HG03469 (cell line): ENCODE measurements at regions not wholly inside any gene's neighbourhood (a gene's known extent, or its start where the extent isn't known, plus 50 kb on each side); places are given as distances from the start of the nearest gene placed in this dataset.

Experiments
- ATAC-seq: cut with Tn5 transposase; IDR thresholded peaks from one replicate; pipeline ENCODE4 v1.9.1; 2021; ENCODE audit warnings: mild to moderate bottlenecking, moderate library complexity, moderate number of reproducible peaks; ENCODE audit not compliant: unreplicated experiment

DNA sequence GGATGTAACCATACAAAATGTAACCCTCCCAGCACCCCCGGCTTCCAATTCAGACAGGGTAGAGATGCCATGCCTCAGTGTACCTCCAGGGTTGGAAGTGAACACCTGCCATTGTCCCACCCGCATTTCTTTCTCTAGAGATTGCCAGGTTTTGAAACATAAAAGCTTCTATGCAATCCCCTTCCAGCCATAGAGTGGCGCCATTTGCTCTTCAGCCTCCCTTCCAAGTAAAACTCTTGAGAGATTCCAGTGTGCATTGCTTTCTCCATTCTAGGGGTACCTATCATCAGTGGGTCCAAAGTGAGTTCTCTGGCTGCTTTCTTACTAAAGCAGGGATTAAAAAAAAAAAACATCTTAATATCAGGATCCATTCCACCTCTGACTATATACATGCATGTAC is 133.1 kb upstream of the RPL38 start:
- no peak for ATAC-seq

DNA sequence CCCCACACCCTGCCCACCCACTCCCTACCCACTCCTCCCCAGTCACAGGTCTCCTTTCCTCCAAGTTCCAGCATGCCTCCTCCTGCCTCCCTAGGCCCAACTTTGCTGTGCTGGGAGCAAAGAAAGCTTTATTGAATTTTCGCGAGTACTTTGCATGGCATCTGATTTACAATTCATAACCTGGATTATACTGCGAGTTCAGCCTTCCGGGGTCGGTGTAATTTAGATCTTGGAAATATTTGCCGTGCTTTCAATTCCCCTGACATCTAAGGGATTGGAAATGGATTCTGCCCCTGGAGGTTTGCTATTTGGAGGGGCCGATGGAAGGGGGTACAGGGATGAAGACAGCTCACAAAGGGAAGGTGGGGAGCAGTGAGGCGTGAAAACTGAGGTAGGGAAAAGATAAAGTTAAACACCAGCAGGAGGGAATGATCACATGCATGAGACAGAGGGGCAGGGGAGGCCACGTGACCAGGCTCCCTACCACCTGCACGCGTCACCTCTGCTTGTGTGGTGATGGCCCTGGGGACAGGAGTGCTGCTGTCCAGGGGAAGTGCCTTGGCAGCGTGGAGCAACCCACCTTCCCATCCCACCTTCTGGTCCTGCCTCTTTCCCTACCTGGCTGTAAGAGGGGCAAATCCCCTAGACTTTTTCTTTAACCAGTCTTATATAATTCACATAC is 132.3 kb upstream of the RPL38 start:
- no peak for ATAC-seq

DNA sequence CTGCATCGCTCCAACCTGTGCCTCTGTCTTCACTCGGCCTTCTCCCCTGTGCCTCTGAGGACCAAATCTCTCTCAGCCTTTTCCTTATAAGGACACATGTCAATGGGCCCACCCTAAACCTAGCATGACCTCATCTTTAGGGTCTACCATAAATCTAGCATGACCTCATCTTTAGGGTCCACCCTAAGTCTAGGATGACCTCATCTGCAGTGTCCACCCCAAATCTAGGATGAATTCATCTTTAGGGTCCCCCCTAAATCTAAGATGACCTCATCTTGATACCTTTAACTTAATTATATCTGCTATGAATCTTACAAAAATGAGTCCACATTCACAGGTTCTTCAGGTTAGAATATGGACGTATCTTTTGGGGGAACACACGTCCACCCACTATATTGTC is 131.1 kb upstream of the RPL38 start:
- ATAC-seq: no peak

DNA sequence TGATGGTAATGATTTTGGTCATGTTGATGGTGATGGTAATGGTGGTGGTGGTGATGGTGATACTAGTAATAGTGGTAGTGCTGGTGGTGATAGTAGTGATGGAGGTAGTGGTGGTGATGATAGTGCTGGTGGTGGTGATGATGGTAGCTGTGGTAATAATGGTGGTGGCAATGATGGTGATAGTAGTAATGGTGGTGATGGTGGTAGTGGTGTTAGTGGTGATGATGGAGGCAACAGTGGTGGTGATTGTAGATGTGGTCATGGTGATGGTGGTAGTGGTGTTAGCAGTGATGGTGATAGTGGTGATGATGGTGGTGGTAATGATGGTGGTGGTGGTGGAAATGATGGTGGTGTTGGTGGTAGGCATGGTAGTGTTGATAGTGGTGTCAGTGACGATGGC is 127.0 kb upstream of the RPL38 start:
- ATAC-seq: no peak

DNA sequence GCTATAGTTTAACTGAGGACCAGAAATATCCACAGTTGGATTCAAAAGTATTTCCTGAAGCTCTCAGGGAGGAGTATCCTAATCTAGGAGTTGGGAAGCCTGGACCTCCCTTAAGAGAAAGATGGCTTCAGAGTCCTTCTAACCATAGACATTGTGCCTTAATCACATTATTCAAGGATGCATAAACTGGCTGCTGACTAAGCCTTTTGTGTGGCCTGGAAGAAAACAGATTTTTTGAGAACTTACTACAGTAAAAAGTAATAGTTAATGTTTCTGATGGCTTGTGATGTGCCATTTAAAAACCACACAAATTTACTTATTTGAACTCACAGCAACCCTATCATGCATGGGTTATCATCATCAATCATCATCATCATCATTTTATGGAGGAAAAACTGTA is 126.2 kb upstream of the RPL38 start:
- ATAC-seq: no peak

DNA sequence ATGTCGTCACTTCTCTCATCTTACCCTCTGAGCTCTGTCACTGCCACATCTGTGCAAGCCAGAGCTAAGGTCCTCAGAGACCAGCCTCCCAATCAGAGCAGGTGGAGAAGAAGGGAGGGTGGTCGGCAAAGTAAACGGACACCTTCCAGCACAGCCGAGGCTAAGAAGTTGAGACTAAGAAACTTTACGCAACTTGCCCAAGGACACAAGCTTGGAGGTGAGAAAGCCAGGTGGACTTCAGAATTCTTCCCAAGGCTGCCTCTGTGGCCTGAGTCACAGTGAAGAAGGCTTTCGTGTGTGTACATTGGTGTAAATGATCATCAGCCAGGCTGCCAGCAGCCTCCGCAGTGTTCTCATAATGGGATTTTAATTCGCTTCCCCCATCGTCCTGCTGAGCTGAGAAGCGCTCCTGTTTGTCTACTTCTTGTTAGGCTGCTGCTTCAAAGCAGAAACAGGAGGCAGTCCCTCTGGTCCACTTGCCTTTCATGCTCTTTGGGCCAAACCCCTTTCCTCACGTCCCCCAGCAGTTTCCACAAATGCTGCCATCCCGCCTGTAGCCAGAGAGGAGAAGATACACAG is 125.0 kb upstream of the RPL38 start:
- no peak for ATAC-seq

DNA sequence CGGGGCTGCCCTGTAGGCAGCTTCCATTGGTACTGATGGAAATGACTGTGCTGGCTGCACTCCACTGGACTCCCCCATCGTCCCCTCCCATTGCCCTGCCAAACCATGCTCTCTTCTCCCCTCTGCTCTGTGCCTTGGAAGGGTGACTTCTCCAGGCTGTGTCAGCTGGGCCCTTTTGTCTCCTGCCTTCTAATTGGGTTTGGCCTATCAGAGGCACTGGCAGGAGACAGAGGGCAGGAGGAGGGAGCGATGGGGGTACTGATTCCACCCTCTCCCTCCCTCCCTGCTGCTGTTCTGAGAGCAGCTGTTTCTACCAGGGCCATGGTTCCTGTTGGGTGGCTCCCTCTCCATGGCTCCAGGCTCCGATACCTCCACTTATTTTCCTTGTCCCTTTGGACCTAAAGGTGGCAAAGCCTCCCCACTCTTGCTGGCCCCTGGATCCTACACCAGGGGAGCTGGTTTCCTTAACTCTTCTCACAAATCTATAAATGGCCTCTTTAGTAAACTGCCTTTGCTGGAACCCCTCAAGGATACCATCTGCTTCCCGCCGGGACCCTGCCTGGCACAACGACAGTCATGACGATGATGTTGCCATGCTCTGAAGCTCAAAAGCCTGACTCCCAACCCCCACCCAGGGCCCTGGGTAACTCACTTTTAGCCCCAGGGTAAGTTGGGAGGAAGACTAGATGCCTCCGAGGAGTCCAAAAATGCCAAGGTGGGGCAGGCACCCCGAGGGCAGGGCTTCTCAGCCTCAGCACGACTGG is 123.8 kb upstream of the RPL38 start:
- no peak for ATAC-seq

DNA sequence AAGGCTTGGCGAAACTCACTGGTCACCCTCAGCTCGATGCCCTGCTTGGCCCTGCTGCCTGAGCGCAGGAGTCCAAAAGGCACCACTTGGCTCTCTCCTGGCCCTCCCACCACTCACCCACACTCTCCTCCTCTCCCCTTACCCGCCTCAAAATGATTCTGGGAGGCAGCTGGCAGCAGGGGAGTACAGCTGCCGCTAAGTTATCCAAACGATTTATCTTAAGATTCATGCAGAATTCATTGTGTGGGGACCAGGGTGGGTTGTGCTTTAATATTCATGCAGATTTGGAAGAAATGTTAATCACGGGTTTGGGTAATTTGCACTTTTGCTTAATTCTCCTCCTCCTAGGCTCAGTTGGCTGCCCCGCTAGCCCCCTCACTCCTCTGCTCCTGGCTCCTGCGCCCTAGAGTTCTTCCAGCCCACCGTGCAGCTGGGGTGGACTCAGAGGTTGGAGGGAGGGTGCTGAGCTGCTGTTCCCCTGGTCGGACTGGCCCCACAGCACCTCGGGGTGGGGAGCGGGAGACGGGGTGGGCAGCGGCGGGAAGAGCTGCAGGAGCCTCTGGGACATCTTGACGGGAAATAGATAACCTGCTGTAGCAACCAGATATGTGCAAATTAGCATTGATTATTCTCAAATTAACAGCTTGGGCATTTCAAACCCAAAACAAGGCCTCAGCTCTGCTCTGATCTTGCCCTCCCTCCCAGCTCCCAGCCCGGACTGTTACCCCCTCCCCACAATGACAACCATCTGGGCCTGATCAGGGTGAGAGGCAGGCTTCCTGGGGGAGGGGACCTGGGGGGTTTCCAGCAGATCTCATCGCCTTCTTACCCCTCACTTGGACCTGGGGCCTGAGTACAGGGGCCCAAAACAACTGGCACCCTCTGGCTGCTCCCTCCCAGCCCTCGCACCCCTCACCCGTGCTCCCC is 122.6 kb upstream of the RPL38 start:
- no peak for ATAC-seq

DNA sequence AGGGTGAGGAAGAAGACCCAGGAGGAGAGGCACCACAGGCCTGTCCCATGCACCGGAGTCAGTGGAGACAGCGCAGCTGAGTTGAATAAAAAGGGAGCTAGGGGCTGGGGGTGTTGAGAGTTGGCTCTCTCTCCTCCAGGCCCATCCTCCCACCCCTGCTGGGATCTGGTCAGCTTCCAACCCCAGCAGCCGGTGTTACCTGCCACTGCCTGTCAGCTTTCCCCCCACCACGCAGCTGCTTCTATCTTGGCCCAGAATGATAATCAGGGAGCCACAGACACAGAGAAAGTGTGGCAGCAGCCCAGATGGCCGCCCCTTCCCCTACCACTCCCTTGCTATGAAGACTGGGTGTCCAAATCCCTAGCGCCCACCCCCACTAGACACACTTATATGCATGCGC is 120.6 kb upstream of the RPL38 start:
- ATAC-seq: no peak

DNA sequence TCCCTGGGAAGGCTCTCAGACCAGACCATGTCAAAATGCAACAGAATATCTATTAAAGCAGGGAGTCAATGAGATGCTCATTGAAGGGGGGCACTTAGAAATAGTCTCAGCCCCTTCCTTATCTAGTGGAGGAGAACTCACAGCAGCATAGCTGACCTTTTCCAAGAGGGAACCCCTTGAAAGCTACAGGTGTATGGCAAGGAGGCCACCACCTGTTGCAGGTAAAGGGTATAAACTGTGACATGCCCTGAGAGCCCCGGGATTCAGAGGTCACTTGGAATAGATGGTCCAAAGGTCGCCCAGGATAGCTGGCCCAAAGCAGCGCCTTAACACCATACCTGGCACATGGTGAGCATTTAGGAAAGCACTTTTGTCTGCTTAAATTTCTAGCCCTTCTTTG is 120.2 kb upstream of the RPL38 start:
- no peak for ATAC-seq

DNA sequence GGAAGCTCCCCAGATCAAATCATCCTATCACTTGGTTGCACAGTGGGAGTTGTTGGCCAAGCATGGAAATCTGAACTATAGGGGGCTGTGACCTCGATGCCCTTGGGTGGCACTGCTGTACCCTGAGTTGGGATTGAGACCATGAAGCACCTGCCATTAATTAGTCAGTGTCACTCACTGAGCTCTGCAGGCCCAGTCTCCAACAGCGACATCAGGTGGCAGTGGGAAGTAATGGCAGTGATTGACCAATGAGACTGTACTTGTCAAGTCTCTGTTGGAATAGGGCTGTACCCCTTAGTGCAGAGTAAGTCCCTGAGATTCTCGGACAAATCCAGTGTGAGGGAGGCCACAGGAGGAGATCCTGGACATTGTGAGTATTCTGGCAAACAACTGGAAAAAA is 118.0 kb upstream of the RPL38 start:
- ATAC-seq: no peak

DNA sequence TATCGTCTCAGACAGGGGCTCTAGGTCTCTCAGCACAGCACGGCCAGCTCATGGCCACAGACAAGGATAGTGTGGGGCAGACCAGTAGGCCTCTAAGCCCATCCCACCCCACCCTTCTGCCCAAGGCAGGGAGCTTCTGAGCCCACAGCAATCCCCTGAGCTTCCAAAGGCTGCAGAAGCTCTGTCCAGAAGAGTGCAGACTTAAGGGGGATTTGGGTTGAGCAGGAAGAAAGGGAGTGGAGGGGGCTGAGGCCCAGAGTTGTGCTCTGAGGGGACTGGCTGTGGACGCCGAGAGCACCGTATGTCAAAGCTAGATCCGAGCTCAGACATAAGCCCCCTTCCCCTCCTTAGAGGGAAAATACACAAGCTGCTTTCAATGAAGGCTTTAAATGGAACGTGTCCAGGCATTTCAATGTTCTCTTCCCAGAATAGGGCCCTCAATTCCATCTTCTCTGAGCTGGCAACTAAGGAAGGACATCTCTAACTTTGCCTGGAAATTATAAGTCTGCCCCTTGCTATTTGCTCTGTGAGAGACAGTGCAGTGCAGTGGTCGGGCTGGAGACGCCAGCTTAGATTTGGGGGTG is 116.4 kb upstream of the RPL38 start:
- no peak for ATAC-seq

DNA sequence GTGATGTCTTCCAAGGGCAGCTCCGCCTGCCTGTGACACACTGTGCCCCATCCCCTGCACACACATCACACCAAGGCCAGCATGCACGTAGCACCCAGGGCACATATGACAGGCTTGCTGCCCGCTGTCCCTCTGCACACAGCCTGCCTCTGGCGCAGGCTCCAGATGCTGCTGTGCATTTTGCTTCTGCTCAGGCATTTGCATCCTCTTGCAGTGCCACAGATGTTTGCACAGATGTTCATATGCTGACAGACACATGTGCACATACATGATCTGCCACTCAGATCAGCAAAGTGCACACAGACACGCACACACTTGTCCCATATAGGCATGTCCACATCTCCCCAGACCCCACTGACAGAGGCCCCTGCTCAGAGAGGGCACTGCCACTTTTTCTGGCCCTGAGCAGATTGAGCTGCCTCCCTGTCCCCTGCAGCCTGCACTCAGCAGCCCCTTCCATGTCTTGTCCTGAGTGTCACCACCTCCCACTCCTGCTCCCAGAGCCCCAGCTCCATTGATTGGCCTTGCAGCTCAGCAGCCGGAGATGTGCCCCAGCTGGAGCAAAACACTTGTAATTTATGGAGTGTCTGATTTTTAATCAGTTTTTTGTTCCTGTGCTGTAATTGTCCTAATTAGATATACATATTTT is 115.1 kb upstream of the RPL38 start:
- ATAC-seq: no peak

DNA sequence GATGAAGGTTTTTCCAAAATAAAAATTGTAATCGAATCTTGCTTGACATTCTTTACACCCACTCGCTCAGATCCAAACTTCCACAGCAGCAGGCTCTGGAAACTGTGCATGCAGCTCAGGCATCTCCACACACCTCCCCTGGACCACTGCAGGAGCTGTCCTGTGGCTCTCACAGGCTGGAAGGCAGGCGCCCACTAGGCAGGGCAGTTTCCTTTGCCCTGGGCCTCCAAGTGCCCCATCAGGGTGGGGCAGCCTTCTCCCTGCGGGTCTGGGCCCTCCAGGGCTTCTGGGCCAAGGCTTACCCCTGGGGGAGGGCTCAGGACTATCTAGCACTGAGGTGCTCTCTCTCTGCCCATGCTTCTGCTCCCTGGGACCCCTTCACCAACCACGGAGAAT is 114.5 kb upstream of the RPL38 start:
- no peak for ATAC-seq

DNA sequence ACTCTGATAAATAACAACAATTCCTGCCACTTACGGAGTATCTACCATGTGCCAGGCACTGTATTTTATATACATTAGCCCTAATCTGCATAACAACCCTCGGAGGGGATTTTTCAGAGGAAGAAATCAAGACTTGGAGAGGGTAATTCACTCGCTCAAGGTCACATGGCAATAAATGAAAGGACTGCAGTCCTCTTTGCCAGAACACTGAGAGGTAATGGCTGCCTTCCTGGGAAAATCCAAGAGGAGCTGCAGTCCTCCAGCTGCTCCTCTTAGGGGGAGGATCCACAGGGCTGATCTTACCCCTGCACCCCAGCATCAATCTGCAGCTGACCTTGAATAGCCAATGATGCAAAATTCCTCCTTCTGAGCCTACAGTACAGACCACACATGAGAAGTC is 114.1 kb upstream of the RPL38 start:
- no peak for ATAC-seq

DNA sequence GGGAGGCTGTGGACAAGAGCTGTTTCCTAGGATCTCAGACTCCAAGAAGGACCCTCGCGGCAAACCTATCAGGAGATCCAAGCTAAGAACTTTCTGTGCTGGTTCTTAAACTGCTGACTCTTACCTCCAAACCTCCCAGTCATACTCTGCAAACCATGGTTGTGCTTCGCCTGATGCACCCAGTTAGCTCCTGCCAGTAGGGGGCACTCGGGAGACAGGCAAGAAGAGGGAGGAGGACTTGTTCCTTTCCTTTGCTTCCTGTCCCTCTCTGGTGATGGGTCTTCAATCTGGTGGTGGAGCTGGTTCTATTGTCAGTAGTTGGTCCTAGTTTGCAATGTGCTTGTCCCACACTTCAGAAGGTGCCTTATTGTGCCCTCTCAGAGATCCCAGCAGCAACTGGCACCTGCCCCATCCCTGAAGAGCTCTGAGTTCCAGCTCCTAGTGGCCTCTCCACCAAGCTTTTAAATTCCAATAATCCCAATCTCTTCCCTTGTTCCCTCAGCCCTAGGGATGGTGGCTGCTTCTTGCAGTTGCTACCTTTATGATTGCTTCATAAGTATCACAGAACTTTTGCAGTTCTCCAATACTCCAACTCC is 113.5 kb upstream of the RPL38 start:
- no peak for ATAC-seq

DNA sequence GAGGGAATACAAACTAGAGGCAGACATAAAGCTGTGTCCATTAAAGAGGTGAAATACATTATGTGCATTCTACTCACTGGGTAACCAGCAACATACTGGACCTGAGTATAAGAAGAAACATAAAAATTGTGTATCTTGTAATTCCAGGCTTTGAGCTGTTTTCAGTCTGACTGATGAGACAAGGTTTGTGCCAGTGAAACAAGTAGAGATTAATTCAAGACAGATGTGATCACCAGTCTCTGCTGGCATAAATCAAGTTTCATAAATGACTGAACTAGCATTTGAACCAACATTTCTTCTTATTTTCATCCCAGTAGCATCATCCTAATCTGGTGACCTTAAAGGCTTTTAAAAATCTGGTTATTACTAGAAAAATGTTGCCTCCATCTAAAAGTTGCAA is 108.8 kb upstream of the RPL38 start:
- ATAC-seq: no peak

DNA sequence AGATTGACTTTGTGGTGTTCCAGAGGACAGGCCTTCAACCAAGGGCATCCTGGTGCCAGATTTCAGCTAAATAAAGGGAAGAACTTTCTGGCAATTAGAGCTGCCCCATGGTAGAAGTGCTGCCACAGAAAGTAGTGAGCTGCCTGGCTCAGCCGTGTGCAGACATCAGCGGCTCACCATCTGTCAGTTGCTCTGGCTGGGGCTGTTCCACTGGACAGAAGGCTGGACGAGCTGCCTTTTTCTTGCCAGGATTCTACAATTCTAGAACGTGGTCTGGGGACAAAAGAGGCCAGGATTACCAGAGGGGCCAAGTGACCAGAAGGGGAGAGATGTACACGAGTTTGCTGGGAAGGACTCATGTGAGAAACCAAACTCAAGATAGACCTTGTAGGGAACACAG is 107.0 kb upstream of the RPL38 start:
- ATAC-seq: no peak

DNA sequence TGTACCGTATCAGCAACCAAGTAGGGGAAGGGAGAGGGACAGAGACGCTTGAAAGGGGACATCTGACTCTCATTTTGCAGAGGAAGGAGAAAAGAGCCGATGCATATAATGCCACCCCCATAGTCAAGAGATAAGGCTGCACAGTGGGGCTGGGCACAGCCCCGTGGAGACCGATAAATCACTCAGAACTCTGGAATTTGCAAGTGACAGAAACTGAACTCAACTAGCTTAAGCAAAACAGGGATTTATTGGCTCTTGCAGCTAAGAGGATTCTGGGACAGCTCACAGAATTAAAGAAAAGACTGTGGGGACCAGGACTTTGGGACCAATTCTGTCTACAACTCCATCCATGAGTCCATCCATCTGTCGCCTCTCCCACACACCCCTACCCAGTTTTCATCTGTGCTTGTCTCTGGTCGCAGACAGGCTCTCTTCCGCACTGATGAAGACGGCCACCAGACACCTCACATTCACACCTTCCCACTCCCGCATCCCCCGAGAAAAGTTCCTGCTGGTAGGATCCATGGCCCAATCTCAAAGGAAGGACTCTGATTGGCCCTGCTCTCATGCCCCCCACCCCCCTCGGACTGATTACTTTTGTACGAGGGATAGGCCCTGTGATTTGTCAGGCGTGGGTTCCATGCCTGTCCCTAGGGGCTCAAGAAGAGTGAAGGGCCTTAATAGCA is 105.9 kb upstream of the RPL38 start:
- ATAC-seq: no peak
